DND-41 (cell line): ENCODE measurements at regions not wholly inside any gene's neighbourhood (a gene's known extent, or its start where the extent isn't known, plus 50 kb on each side); places are given as distances from the start of the nearest gene placed in this dataset.

Source experiments
- ATAC-seq: fragments of 200-7000 bp; cut with Tn5 transposase; 3 replicates; pipeline ENCODE4 v1.9.1; 2021; ENCODE audit warnings: low read depth; ENCODE audit not compliant: insufficient read depth
- DNase-seq: peaks from one replicate; pipeline ENCODE4 v3.0.0-alpha.2; 2020
- H2AFZ ChIP-seq: 2 replicates; pipeline ENCODE4 v1.6.0; 2012; ENCODE audit warnings: low read depth, low read length
- H3K27ac ChIP-seq: 2 replicates; pipeline ENCODE4 v1.5.1; 2012; ENCODE audit warnings: low read length, inconsistent platforms
- H3K27me3 ChIP-seq: fragments of 200-600 bp; sonication (generic); 2 replicates; pipeline ENCODE4 v1.6.0; 2012; ENCODE audit warnings: low read length, mild to moderate bottlenecking, inconsistent platforms; ENCODE audit not compliant: insufficient read depth, poor library complexity
- H3K36me3 ChIP-seq: 2 replicates; pipeline ENCODE4 v1.5.1; 2012; ENCODE audit warnings: low read length, inconsistent platforms; ENCODE audit not compliant: insufficient read depth
- H3K4me1 ChIP-seq: 2 replicates; pipeline ENCODE4 v1.5.1; 2012; ENCODE audit warnings: mild to moderate bottlenecking, low read length; ENCODE audit not compliant: insufficient read depth
- H3K4me2 ChIP-seq: 2 replicates; pipeline ENCODE4 v1.6.0; 2012; ENCODE audit warnings: mild to moderate bottlenecking, moderate library complexity, low read length, inconsistent platforms; ENCODE audit not compliant: insufficient read depth
- H3K4me3 ChIP-seq, 2 experiments: fragments of 200-600 bp in 1 of 2; shearing (Covaris generic) in 1 of 2; 2 replicates each; pipeline ENCODE4 v1.5.1; 2012 to 2016; ENCODE audit warnings: inconsistent platforms in 2 of 2, low read length in 2 of 2, mild to moderate bottlenecking in 2 of 2, low read depth in 1 of 2, moderate library complexity in 1 of 2
- H3K79me2 ChIP-seq: 2 replicates; pipeline ENCODE4 v1.6.0; 2012; ENCODE audit warnings: low read length, inconsistent platforms; ENCODE audit not compliant: insufficient read depth
- H3K9ac ChIP-seq: 2 replicates; pipeline ENCODE4 v1.6.0; 2012; ENCODE audit warnings: low read depth, mild to moderate bottlenecking, inconsistent platforms, low read length, moderate library complexity
- H3K9me3 ChIP-seq: 2 replicates; pipeline ENCODE4 v1.5.1; 2012; ENCODE audit warnings: low read length, moderate library complexity, mild to moderate bottlenecking, inconsistent platforms; ENCODE audit not compliant: insufficient read depth, severe bottlenecking
- H4K20me1 ChIP-seq: 2 replicates; pipeline ENCODE4 v1.6.0; 2012; ENCODE audit warnings: low read length; ENCODE audit not compliant: insufficient read depth
- EZH2 ChIP-seq: IDR thresholded peaks from 3 replicates; pipeline ENCODE4 v1.6.1; 2012; ENCODE audit warnings: borderline replicate concordance, low read depth, mild to moderate bottlenecking, moderate library complexity, low read length, inconsistent platforms; ENCODE audit not compliant: severe bottlenecking
- TF ChIP-seq, protein P1 (sequence below): IDR thresholded peaks from 2 replicates; pipeline ENCODE4 v1.5.1; 2012; ENCODE audit warnings: borderline replicate concordance, low read length, moderate library complexity, mild to moderate bottlenecking; ENCODE audit not compliant: poor library complexity, severe bottlenecking; ENCODE audit errors: extremely low read depth

DNA sequence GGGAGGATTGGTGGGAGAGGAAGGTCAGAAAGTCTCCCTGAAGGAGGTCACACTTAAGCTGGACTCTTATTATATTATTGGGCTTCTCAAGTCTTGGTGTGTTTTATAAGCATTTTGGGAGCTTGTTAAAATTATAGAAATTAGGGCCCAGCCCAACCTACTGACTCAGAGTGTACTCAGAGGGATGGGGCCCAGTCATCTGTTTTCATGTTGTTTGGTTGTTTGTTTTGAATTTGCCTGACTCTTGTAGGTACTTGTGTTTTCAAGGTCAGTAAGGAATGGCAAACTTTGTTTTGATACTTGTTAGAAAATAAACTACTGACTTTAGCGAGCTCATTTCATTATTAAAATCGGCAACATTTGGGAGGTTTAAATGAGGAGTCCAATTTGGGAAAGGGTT is 152.0 kb downstream of the INSIG2 start:
- Histone ChIP-seq H2AFZ (no peak overlapping the region), H3K4me1 (no peaks in the 10 kb centered on the region), H3K4me2 (no peak overlapping the region), H3K4me3 (no peak overlapping the region), H3K9me3 (no peaks in the 10 kb centered on the region), H3K79me2 (no peaks in the 10 kb centered on the region), H3K9ac (no peak overlapping the region), H3K27ac (no peak overlapping the region), H4K20me1 (no peaks in the 10 kb centered on the region), H3K27me3 (no peaks in the 10 kb centered on the region), H3K36me3 (no peaks in the 10 kb centered on the region)
- DNase-seq (no peak), ATAC-seq (no peak)
- TF ChIP-seq, protein P1, sequence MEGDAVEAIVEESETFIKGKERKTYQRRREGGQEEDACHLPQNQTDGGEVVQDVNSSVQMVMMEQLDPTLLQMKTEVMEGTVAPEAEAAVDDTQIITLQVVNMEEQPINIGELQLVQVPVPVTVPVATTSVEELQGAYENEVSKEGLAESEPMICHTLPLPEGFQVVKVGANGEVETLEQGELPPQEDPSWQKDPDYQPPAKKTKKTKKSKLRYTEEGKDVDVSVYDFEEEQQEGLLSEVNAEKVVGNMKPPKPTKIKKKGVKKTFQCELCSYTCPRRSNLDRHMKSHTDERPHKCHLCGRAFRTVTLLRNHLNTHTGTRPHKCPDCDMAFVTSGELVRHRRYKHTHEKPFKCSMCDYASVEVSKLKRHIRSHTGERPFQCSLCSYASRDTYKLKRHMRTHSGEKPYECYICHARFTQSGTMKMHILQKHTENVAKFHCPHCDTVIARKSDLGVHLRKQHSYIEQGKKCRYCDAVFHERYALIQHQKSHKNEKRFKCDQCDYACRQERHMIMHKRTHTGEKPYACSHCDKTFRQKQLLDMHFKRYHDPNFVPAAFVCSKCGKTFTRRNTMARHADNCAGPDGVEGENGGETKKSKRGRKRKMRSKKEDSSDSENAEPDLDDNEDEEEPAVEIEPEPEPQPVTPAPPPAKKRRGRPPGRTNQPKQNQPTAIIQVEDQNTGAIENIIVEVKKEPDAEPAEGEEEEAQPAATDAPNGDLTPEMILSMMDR, result no peak
- TF ChIP-seq EZH2, result no peak

DNA sequence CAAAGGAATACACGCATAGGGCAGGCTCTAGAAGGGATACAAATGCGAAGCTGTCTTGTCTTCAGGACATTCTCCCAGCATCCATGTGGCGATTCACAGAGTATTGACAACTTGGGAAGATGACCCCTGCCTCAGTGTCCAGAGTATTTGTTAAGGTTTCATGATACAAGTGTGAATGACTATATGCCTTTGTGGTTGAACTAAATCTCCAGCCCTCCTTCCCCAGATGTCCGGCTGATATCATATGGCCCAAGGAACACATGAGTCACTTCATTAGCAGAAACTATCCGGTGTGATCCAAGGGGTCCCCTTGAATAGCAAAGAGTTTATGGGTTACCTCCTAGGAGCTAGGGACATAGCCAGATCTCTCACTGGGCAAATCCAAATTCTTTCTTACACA is 151.0 kb downstream of the INSIG2 start:
- Histone ChIP-seq H3K79me2 (no peaks in the 10 kb centered on the region), H3K4me1 (no peaks in the 10 kb centered on the region), H3K4me3 (no peak overlapping the region), H4K20me1 (no peaks in the 10 kb centered on the region), H3K4me2 (no peak overlapping the region), H3K27me3 (no peaks in the 10 kb centered on the region), H3K9me3 (no peaks in the 10 kb centered on the region), H2AFZ (no peak overlapping the region), H3K9ac (no peak overlapping the region), H3K27ac (no peak overlapping the region), H3K36me3 (no peaks in the 10 kb centered on the region)
- ATAC-seq, result no peak
- no peak for DNase-seq
- TF ChIP-seq, protein P1, result no peak
- TF ChIP-seq EZH2, result no peak

DNA sequence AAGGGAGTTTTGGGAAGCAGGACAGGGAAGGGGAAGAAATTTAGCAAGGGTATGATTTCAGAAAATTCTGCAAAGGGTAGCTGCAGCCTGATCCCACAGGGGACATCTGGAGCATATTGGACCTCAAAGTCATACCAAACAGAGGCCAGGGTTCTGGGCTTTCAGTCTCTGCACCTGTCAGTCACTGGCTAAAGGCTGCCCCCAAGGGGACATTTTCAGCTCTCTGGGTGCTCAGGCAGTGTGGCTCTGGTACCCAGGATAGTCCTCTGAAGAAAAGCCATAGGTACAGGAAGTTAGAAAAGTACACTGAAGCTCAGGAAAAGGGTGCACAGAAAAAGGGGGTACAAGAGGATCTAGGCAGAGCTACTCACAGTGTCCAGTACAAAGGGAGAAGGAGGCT is 149.2 kb downstream of the INSIG2 start:
- H3K9ac ChIP-seq, result no peak overlapping the region
- no peak for DNase-seq
- H4K20me1 ChIP-seq, result no peaks in the 10 kb centered on the region
- H3K4me2 ChIP-seq, result no peak overlapping the region
- ATAC-seq, result no peak
- H3K27me3 ChIP-seq, result no peaks in the 10 kb centered on the region
- H3K4me1 ChIP-seq, result no peaks in the 10 kb centered on the region
- no peak overlapping the region for H2AFZ ChIP-seq
- H3K27ac ChIP-seq, result no peak overlapping the region
- TF ChIP-seq, protein P1, result no peak
- TF ChIP-seq EZH2, result no peak
- no peak overlapping the region for H3K4me3 ChIP-seq
- H3K9me3 ChIP-seq, result no peaks in the 10 kb centered on the region
- no peaks in the 10 kb centered on the region for H3K36me3 ChIP-seq
- no peaks in the 10 kb centered on the region for H3K79me2 ChIP-seq

DNA sequence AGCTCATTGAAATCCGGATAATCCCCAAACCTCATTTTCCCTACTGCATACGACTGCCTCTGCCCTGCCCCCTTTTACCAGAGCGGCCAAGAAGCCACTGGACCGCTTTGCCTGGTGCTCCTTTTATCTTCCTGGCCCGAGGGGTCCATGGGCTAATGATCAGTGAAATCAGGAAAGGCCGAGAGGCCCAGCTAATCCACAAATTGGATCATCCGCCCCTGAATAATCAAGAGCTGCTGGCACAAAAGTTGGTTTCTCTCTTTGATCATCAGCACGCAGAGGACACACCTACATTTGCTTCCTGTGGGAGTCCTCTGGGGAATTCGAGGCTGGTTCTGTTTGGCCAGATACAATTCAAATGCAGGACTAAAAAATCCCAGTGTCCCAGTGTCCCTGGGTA is 144.5 kb downstream of the INSIG2 start:
- H3K79me2 ChIP-seq, result no peaks in the 10 kb centered on the region
- H3K27ac ChIP-seq, result no peak overlapping the region
- no peaks in the 10 kb centered on the region for H3K9me3 ChIP-seq
- H3K9ac ChIP-seq, result no peak overlapping the region
- no peaks in the 10 kb centered on the region for H3K36me3 ChIP-seq
- H3K27me3 ChIP-seq, result no peaks in the 10 kb centered on the region
- H3K4me1 ChIP-seq, result no peaks in the 10 kb centered on the region
- H3K4me3 ChIP-seq, result no peak overlapping the region
- no peaks in the 10 kb centered on the region for H4K20me1 ChIP-seq
- H3K4me2 ChIP-seq, result no peak overlapping the region
- TF ChIP-seq EZH2, result no peak
- TF ChIP-seq, protein P1, result no peak
- DNase-seq, result no peak
- no peak overlapping the region for H2AFZ ChIP-seq
- no peak for ATAC-seq
